HK-2 (cell line): ENCODE measurements at regions not wholly inside any gene's neighbourhood (a gene's known extent, or its start where the extent isn't known, plus 50 kb on each side); places are given as distances from the start of the nearest gene placed in this dataset.

ENCODE experiments used
- DNase-seq: peaks from one replicate; pipeline ENCODE4 v3.0.0-alpha.2; 2018; ENCODE audit not compliant: unreplicated experiment

GRCh38 chr2:126826491-126826890 lies 72.2 kb upstream of the TEX51 start:
- no peak for DNase-seq

DNA sequence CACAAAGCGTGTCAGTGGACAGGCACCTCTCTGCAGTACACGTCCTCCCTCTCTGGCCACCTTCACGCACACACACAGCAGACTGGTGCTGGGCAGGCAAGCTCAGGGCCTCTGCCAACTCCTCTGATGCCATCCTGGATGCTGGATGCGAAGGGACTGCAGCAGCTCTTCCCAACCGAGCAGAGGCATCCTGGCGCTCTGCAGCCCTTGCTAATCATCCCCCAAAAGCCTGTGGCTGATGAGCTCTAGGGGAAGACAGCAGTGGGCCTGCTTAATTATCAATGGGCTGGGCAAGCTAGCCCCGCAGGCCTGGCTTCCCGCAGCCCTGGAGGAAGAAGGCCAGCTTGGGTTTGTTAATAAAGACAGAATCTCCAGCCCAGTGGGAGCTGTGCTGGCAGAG lies 71.3 kb upstream of the TEX51 start:
- DNase-seq: no peak

DNA sequence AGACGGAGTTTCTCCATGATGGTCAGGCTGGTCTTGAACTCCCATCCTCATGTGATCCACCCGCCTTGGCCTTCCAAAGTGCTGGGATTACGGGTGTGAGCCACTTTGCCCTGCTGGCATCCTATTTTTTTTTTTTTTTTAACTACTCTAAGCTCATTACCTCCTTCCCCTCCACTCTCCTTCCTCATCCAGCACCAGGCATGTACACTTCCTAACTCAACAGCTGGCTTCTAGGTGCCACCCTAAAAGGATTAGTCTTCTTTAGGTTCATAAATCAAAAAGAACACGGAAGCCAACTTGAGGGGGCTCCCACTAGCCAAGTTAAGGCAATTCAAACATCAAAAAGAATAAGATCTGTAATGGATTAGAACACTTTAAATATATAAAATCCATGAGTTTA lies 70.6 kb upstream of the TEX51 start:
- DNase-seq: no peak

GRCh38 chr2:126828491-126828890 lies 70.2 kb upstream of the TEX51 start:
- no peak for DNase-seq

- no peak for DNase-seq
These were observed 67.3 kb upstream of the TEX51 start for GRCh38 chr2:126831234-126832005.

GRCh38 chr2:126832014-126832413 lies 66.7 kb upstream of the TEX51 start:
- DNase-seq: no peak

- DNase-seq: no peak
These were observed 65.9 kb upstream of the TEX51 start for GRCh38 chr2:126832757-126833156.

DNA sequence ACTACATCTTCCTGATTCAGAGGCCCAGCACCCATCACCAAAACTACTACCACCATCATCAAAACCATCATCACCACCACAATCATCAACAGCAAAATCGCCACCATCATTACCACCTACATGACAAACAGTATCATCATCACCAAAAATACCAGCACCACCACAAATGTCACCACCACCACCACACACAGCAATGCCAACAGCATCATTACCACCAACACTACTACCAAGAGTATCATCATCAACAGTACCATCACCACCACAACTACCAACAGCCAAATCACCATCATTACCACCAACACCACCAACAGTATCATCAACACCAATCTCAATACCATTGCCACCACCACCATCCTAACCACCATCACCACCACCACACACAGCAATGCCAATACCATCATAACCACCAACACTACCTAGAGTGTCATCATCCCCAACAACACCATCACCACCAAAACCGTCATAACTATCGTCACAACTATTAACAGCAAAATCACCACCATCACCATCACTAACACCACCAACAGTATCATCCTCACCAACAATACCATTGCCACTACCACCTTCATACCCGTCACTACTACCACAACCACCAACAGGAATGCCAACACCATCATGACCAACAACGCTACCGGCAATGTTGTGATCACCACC lies 64.6 kb upstream of the TEX51 start:
- no peak for DNase-seq

- DNase-seq: no peak
These were observed 63.4 kb upstream of the TEX51 start for GRCh38 chr2:126835261-126835660.

DNA sequence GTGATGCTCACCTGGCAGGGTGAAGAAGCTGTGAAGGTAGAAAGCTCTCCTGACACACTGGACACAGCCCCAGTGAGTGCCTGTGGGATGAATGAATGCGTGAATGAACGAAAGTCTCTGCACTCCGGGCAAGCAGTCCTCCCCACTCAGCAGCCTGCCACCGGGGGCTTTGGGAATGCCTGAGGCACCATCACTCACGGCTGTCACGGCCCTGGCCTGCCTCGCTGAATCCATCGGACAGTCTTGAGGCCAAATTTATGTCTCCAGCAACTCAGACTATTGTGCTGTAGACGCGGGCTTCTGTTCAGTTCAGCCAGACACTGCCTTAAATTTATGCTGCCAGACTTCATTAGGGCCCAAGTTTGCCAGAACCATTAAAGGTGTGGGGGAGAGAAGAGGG lies 62.9 kb upstream of the TEX51 start:
- DNase-seq: no peak

DNA sequence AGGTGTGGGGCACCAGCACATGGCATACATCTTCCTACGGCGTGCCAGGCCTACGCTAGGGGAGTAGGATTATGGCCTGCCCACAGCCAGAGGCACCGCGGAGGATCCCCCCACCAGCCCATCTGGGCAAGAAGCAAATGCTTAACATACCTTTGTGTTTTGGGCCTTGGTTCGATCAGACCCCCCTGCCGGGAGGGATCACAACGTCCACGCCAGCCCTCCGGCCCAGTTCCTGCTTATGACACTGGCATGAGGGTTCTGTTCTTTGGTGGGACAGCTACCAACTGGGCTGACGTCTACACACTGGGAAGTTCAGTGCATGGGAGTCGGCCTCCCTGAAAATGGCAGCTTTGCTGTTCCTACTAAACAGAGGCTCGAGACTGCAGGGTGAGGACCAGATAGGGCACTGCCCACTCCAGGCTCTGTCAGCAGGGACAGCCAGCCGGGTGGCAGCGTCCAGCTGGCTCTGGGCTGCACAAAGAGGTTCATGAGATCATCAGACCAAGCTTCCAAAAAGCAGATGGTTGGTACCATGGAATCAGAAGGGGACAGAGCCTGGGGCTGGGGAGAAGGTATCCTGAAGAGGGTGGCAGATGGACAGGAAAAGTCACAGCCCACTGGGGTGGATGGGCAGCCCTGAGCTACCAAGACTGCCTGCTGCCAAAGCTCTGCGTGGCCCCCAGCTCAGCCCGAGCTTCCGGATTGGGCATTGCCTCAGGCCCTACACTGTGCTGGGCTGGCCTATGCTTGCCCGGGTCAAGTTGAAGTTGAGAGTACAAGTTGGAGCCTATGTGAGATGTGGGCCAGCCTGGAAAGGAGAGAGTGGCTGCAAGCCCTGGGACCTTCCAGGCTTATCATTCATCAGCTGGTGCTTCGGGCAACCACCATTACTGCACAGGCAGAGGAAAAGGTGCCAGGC lies 61.7 kb upstream of the TEX51 start:
- DNase-seq: no peak

GRCh38 chr2:126837966-126838715 lies 60.5 kb upstream of the TEX51 start:
- DNase-seq: no peak

- DNase-seq: no peak
These were observed 60.0 kb upstream of the TEX51 start for GRCh38 chr2:126838716-126838985.

- no peak for DNase-seq
These were observed 58.9 kb upstream of the TEX51 start for GRCh38 chr2:126839796-126840195.

- DNase-seq: no peak
These were observed 55.6 kb upstream of the TEX51 start for GRCh38 chr2:126843081-126843480.

DNA sequence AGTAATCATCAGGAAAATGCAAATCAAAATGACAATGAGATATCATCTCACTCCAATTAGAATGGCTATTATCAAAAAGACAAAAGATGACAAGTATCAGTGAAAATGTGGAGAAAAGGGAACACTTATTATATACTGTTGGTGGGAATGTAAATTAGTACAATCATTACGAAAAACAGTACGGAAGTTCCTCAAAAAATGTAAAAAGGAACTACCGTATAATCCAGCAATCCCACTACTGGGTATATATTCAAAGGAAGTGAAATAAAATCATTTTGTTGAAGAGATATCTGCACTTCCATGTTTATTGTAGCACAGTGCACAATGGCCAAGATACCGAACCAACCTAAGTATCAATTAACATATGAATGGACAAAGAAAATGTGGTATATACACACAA lies 52.4 kb upstream of the TEX51 start:
- no peak for DNase-seq
